HG03432 (cell line): ENCODE measurements at regions not wholly inside any gene's neighbourhood (a gene's known extent, or its start where the extent isn't known, plus 50 kb on each side); places are given as distances from the start of the nearest gene placed in this dataset.
"Not testable (repeated sequence)": the region's sequence is repeated elsewhere in the genome, so short reads cannot be mapped to it uniquely, and the experiment has no call there.

Experiments used
- ATAC-seq: cut with Tn5 transposase; IDR thresholded peaks from one replicate; pipeline ENCODE4 v1.9.1; 2021; ENCODE audit warnings: mild to moderate bottlenecking, moderate library complexity; ENCODE audit not compliant: unreplicated experiment

DNA sequence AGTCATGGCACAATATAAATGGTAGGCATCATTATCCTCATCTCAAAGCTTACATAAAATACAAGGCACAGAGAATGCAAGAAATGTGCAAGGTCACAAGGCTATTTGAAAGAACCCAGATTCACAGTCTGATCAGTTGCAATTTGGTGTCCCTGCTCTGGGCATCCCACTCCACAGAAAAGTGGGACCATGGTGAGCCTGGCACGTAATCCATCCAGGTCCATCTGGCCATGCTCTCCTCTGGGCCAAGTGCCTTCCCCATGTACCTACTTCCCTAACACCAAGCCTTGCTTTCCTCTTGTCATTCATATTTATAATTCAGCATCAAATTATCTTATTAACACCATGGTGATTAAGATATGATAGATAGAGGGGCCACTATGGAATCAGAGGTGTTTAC, 390.0 kb downstream of the CDH11 start:
- ATAC-seq = no peak

GRCh38 chr16:64730261-64730660, 391.6 kb downstream of the CDH11 start:
- ATAC-seq = no peak

DNA sequence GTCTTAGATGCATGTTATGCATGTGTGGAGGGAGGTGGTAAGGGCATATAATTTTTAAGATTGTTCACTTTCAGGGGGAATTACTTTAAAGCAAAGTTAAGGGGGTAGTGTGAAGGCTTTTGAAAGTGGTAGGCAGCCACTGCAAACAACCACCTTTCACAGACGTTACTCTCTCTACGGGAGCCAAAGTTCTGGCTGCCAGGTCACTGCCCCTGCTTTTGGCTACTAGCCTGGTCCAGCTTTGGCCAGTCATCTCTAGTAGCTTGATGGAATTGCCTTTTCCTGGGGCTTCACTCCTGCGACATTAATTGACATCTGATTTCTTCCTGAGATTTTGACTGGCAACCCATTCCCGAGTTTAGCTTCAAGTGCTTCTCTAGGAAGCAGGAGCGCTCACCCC, 397.5 kb downstream of the CDH11 start:
- ATAC-seq = no peak

DNA sequence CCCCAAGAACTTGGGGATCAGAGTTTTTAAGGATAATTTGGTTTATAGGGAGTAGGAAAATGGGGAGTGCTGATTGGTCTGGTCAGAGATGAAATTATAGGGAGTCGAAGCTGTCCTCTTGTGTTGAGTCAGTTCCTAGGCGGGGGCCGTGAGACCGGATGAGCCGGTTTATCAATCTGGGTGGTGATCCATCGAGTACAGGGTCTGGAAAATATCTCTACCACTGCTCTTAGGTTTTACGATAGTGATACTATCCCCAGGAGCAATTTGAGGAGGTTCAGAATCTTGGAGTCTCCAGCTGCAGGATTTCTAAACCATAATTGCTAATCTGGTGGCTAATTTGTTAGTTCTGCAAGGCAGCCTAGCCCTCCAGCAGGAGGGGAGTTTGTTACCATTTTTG, 403.4 kb downstream of the CDH11 start:
- no peak for ATAC-seq

- no peak for ATAC-seq
Observed at GRCh38 chr16:64717871-64718270, 404.0 kb downstream of the CDH11 start.

DNA sequence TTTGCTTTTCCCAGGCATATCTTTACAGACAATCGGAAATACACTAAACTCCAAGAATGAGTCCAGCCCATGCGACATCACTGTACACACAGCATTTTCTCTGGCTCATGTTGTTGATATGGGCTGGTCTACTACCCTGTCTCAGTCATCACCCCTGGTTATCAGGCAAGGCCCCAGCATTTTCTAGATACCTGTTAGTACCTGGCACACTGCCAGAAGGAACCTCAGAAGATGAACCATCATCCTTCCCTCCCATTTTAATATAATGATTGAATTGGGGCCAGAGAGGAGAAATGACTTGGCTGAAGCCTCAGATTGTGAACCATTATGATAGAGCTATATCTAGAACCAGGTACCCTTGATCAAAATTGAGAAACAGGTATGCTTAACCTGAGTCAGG, 406.2 kb downstream of the CDH11 start:
- ATAC-seq = no peak

DNA sequence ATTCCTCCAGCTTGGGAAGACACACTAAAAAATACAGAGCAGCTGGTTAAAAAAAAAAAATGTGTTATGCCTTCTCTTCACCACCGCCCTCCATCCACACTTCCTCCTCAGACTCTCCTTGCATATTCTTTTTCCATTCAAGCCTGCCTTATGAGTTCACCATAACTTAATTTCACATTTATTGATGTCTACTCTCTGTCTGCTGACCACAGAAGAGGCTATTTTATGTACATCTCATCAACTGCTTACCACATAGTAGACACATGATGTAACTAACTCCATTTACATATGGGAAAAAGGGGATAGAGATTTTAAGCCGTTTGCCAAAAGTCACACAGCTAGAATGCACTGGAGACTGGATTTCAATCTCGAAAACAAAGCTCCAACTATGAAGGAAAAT, 409.8 kb downstream of the CDH11 start:
- no peak for ATAC-seq

DNA sequence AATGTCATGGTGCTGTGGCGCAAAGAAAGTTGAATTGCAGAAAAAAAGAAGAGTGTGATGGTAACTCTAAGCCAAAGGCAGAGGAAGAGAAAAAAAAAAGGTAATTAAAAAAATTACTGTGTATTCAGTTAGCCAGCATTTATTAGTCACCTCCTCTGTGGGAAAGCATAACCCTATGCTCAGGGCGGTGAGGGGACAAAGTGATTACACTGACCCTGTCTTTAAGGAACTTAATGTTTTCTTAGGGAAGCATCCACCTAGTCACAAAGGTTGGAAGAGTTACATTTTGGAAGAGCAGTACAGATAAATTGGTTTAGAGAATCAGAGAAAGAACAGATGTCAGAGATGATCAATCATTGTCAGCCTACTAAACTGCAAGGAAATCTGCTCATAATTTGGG, 410.3 kb downstream of the CDH11 start:
- no peak for ATAC-seq

DNA sequence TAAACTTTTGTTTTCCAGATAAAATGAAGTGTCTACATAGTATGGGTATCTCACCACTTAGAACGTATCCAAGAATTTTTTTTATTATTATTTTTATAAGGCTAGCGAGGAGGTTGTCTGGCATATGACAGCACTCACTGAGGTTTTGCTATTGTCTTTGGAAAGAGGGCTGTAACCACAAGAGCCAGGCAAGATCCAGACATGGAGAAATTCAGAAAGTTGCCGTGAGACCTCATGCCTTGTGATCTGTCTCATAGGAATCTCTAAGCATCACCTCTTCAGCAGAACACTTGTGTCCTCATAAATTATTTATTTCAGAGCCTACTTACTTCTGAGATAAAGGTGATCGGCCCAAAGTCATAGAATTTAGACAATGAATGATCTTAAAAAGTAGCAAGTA, 410.8 kb downstream of the CDH11 start:
- ATAC-seq = no peak

DNA sequence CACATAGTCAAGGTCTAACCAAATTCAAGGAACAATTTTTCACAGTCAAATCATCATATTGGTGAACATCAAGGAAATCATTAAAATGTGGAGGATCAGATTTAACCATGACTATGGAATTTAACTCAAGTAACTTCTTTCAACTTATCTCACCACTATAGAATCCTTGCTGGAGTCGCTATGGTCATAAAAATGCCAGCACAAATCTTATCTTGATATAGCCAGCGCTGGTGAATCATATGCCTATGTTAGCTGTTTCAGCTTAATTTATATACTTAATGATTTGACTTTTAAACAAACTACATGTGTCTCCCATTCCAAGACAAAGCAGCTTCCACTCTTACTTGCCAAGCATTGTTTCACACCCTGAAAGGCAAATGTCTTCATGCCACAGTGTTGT, 416.4 kb downstream of the CDH11 start:
- no peak for ATAC-seq

- no peak for ATAC-seq
Observed at GRCh38 chr16:64704386-64704785, 417.5 kb downstream of the CDH11 start.

GRCh38 chr16:64702415-64702814, 419.4 kb downstream of the CDH11 start:
- ATAC-seq = no peak

GRCh38 chr16:64700628-64701027, 421.2 kb downstream of the CDH11 start:
- no peak for ATAC-seq

DNA sequence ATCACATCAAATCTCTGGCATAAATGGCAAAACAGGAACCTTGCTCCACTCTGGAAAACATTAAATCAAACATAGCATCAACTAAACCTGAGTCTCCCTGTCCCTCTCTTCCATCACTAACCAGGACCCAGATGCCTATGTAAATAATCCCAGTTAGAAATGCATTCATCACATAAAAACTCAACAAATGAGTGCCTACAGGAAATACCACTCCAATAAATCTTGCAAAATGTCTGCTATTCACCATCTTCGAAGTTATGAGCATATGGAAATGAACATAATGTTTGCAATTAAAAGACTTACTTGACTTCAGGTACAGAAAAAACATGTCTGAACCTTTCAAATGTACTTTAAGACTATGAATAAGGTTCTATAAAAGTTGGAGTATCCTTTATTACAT, 425.0 kb downstream of the CDH11 start:
- no peak for ATAC-seq

GRCh38 chr16:64695684-64696083, 426.2 kb downstream of the CDH11 start:
- ATAC-seq = no peak

DNA sequence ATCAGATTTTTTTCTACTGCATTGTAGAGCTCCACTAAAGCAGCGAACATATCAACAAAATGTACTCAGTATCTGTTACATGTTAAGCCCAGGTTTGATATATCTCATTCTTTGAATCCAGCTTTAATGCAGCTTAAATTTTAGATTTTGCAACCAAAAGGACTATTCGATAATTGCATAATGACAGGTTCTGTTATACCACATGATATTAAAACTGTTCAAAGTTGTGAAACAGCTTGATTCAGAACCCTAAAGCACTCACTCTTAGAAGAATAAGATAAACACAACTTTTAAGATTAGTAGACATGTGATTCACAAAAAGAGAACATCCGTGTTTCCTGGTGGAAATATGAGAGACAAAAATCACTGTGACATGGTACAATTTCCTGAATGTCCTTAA, 427.9 kb downstream of the CDH11 start:
- ATAC-seq = no peak

GRCh38 chr16:64687786-64688185, 434.1 kb downstream of the CDH11 start:
- ATAC-seq = no peak

- ATAC-seq = no peak
Observed at GRCh38 chr16:64687123-64687522, 434.7 kb downstream of the CDH11 start.

DNA sequence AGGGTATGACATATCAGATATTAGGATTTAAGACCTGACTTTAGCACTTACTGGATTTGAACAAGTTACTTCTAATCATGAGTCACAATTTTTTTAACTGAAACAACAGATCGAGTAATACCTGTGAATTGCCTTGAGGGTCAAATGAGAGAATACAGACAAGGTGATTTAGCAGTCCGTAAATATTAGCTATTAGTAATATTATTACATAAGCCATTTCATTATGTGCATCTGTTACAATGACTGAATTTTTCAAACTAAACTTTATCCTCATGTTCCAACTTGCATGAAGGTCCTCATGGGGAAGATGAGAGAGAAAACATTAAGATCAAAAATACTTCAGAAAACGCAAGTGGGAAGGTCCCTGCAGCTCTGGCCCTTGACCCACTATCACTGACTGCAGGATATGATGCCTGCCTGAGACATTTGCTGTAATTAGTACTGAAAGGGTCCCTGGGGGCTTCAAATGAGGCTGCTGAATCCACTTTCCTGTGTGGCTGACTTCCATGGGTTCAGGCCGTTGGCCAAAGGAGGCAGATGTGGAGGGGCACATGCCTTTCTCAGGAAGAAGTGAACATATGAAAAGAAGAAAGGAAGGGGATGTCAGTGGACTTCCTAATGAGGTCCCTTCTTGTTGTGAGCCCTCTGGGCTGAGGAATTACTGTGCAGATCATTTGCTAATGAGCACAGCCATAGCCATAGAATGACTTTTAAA, 441.7 kb downstream of the CDH11 start:
- no peak for ATAC-seq

- ATAC-seq = no peak
Observed at GRCh38 chr16:64669573-64669972, 452.3 kb downstream of the CDH11 start.

DNA sequence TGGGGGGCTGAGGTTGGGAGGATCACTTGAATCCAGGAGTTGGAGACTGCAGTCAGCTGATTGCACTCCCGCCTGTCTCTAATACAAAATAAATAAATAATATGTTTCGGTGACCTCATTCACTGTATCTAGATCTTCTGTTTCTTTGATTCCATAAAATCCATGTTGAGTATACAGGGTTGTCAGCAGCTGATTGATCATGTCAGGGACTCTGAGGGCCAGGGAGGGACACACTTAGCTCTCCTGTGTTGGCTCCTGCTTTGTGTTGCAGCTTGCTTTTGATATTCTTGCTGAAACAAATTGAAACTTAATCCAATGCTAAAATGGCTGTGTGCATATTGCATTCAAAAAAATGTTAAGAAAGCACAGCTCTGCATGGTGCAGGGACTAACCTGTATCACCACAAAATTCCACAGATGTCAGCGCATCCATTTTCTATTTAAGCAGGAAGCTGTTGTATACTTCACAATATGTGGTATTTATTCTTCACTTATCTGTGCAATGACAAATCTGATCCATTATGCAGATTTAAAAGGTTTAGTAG, 454.5 kb downstream of the CDH11 start:
- ATAC-seq = no peak

DNA sequence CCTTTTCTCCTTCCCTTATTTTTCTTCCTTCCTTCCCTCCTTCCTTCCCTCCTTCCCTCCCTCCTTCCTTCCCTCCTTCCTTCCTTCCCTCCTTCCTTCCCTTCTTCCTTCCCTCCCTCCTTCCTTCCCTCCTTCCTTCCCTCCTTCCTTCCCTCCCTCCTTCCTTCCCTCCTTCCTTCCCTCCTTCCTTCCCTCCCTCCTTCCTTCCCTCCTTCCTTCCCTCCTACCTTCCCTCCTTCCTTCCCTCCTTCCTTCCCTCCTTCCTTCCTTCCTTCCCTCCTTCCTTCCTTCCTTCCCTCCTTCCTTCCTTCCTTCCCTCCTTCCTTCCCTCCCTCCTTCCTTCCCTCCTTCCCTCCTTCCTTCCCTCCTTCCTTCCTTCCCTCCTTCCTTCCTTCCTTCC, 459.6 kb downstream of the CDH11 start:
- ATAC-seq = not testable (repeated sequence)

DNA sequence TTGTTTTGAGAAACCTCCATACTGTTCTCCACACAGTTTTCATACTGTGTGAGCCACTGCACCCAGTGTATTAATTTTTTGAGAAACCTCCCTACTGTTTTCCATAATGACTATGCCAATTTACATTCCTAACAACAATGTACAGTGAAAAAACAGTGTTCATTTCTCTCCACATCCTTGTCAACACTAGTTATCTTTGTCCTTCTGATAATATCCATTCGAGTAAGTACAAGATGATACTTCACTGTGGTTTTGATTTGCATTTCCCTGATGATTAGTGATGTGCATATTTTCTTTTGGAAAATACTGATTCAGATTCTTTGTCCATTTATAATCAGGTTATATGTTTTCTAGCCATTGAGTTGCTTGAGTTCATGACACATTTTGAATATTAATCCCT, 462.0 kb downstream of the CDH11 start:
- ATAC-seq = no peak
